Parathyroid adenoma (tissue), 2 donors: ENCODE measurements at regions not wholly inside any gene's neighbourhood (a gene's known extent, or its start where the extent isn't known, plus 50 kb on each side); places are given as distances from the start of the nearest gene placed in this dataset.

Experiments used
- H2AFZ ChIP-seq: fragments of 300-600 bp; sonication (generic); one replicate; pipeline ENCODE4 v1.7.0; 2017; ENCODE audit warnings: antibody characterized with exemption, mild to moderate bottlenecking
- H3K27ac ChIP-seq: fragments of 300-600 bp; sonication (generic); one replicate; pipeline ENCODE4 v1.7.0; 2017
- H3K27me3 ChIP-seq: fragments of 300-600 bp; sonication (generic); one replicate; pipeline ENCODE4 v1.7.0; 2017; ENCODE audit warnings: low read length; ENCODE audit not compliant: control insufficient read depth, insufficient read depth
- H3K36me3 ChIP-seq: fragments of 300-600 bp; sonication (generic); one replicate; pipeline ENCODE4 v1.7.0; 2017; ENCODE audit warnings: low read length; ENCODE audit not compliant: control insufficient read depth, insufficient read depth
- H3K4me1 ChIP-seq: fragments of 300-600 bp; sonication (generic); one replicate; pipeline ENCODE4 v1.7.0; 2017; ENCODE audit warnings: control low read depth
- H3K4me2 ChIP-seq: fragments of 300-600 bp; sonication (generic); one replicate; pipeline ENCODE4 v1.7.0; 2017; ENCODE audit warnings: low read length
- H3K4me3 ChIP-seq: fragments of 300-600 bp; sonication (generic); one replicate; pipeline ENCODE4 v1.7.0; 2017; ENCODE audit warnings: low read depth, low read length
- H3K79me2 ChIP-seq: fragments of 300-600 bp; sonication (generic); one replicate; pipeline ENCODE4 v1.7.0; 2017; ENCODE audit warnings: control low read depth
- H3K9ac ChIP-seq: fragments of 300-600 bp; sonication (generic); one replicate; pipeline ENCODE4 v1.7.0; 2017; ENCODE audit warnings: mild to moderate bottlenecking
- H3K9me3 ChIP-seq: fragments of 300-600 bp; sonication (generic); one replicate; pipeline ENCODE4 v1.7.0; 2017; ENCODE audit warnings: low read length; ENCODE audit not compliant: control insufficient read depth
- CTCF ChIP-seq: fragments of 300-600 bp; sonication (generic); IDR thresholded peaks from one replicate; pipeline ENCODE4 v1.7.0; 2017; ENCODE audit warnings: antibody characterized with exemption, mild to moderate bottlenecking
- donor health status: primary hyperparathyroidism.

- Histone ChIP-seq H3K36me3 (no peaks in the 10 kb centered on the region), H3K9ac (no peak overlapping the region), H2AFZ (no peak overlapping the region), H3K9me3 (no peaks in the 10 kb centered on the region), H3K27ac (no peak overlapping the region), H3K4me2 (no peak overlapping the region), H3K79me2 (no peaks in the 10 kb centered on the region), H3K4me1 (no peaks in the 10 kb centered on the region), H3K27me3 (no peaks in the 10 kb centered on the region), H3K4me3 (no peak overlapping the region)
- TF ChIP-seq CTCF = no peak
Measured at GRCh38 chr10:9707216-9707615, 1310.5 kb upstream of the CELF2 start.

DNA sequence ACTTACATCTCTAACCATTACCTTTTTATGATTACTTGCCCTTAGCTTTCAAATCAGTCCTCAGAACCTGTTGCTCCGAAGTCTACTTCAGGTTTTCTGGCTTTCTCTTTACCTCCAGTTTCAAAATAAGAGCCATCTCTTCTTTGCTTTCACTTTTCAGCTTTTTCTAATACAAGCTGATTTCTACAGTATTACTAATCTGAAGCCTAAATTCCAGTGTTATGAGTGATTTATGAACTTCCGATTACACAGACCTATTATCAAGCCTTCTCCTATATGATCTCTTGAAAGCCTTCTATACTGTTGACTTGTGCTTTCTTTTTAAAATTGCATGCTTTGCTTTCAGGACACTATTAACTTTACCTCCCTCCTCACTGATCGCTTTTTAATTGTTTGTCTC, 1307.8 kb upstream of the CELF2 start:
- Histone ChIP-seq H3K36me3 (no peaks in the 10 kb centered on the region), H3K9ac (no peak overlapping the region), H3K79me2 (no peaks in the 10 kb centered on the region), H3K4me2 (no peak overlapping the region), H3K9me3 (no peaks in the 10 kb centered on the region), H3K4me3 (no peak overlapping the region), H3K4me1 (no peaks in the 10 kb centered on the region), H2AFZ (no peak overlapping the region), H3K27me3 (no peaks in the 10 kb centered on the region), H3K27ac (no peak overlapping the region)
- no peak for TF ChIP-seq CTCF

DNA sequence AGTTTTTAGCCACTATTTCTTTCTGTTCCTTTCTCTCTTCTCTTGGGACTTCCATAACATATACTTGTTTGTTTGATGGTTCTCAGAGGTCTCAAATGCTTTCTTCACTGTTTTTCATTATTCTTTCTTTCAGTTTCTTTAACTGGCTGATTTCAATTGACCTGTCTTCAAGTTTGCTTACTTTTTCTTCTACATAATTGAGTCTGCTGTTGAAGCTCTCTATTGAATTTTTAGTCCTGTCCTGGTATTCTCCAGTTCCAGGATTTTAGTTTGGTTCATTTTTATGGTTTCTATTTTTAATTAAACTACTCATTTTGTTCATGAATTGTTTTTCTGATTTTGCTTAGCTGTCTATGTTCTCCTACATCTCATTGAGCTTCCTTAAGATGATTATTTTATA, 1305.3 kb upstream of the CELF2 start:
- no peaks in the 10 kb centered on the region for H3K27me3 ChIP-seq
- no peak overlapping the region for H3K4me2 ChIP-seq

GRCh38 chr10:9719246-9719645, 1298.4 kb upstream of the CELF2 start:
- Histone ChIP-seq H3K27me3 (no peaks in the 10 kb centered on the region), H3K27ac (no peak overlapping the region), H3K9ac (no peak overlapping the region), H2AFZ (no peak overlapping the region), H3K4me2 (no peak overlapping the region), H3K36me3 (peaks cover 3% of the 10 kb centered on the region), H3K4me1 (no peaks in the 10 kb centered on the region), H3K9me3 (no peaks in the 10 kb centered on the region), H3K4me3 (no peak overlapping the region), H3K79me2 (no peaks in the 10 kb centered on the region)
- TF ChIP-seq CTCF = no peak

More for the DNA sequence above, 1305.3 kb upstream of the CELF2 start:
- no peak overlapping the region for H3K27ac ChIP-seq
- no peak for TF ChIP-seq CTCF
- H3K79me2 ChIP-seq = no peaks in the 10 kb centered on the region
- no peaks in the 10 kb centered on the region for H3K4me1 ChIP-seq
- H3K4me3 ChIP-seq = no peak overlapping the region
- no peak overlapping the region for H2AFZ ChIP-seq
- no peaks in the 10 kb centered on the region for H3K9me3 ChIP-seq
- H3K9ac ChIP-seq = no peak overlapping the region
- H3K36me3 ChIP-seq = peaks cover 3% of the 10 kb centered on the region

DNA sequence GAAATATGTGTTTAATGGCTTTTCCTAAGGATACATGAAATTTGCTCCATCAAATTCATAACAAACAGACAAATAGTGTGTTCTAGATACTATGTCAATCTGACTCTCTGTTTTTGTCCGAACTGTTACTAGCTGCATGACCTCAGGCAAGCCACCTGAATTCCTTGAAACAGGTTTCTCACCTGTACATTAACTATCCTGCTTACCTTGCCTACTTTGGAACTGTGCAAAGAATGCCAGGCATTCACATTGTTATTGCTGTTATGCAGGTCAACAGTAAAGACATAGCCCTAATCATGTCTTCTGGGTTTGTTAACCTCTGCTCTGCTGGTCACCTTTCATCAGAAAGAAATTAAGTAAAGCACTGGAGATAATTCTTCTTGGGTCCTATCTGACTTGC, 1283.9 kb upstream of the CELF2 start:
- no peak overlapping the region for H3K4me3 ChIP-seq
- H3K4me1 ChIP-seq = no peaks in the 10 kb centered on the region
- H3K9ac ChIP-seq = no peak overlapping the region
- H3K9me3 ChIP-seq = no peaks in the 10 kb centered on the region
- no peaks in the 10 kb centered on the region for H3K27me3 ChIP-seq
- no peak overlapping the region for H3K4me2 ChIP-seq
- H3K36me3 ChIP-seq = no peaks in the 10 kb centered on the region
- no peak for TF ChIP-seq CTCF
- no peak overlapping the region for H3K27ac ChIP-seq
- no peak overlapping the region for H2AFZ ChIP-seq
- no peaks in the 10 kb centered on the region for H3K79me2 ChIP-seq
